Keratinocyte (primary cell): ENCODE measurements at regions not wholly inside any gene's neighbourhood (a gene's known extent, or its start where the extent isn't known, plus 50 kb on each side); places are given as distances from the start of the nearest gene placed in this dataset.
"Not testable (repeated sequence)": the region's sequence is repeated elsewhere in the genome, so short reads cannot be mapped to it uniquely, and the experiment has no call there.

ENCODE experiments used
- DNase-seq: peaks from one replicate; pipeline ENCODE4 v3.0.0-alpha.2; 2011; ENCODE audit warnings: low read depth, missing footprints, low spot score
- FAIRE-seq: peaks from 2 replicates; lab custom pipeline; 2011; peaks lifted over from hg19 to GRCh38; lab: Jason Lieb, UNC
- H2AFZ ChIP-seq: 2 replicates; pipeline ENCODE4 v1.6.0; 2012; ENCODE audit warnings: low read length, control low read depth, inconsistent platforms; ENCODE audit not compliant: control insufficient read depth
- H3K27ac ChIP-seq: 2 replicates; pipeline ENCODE4 v1.5.1; 2011; ENCODE audit warnings: low read length; ENCODE audit not compliant: control insufficient read depth, insufficient read depth
- H3K27me3 ChIP-seq: 3 replicates; pipeline ENCODE4 v1.6.0; 2011; ENCODE audit warnings: low read length; ENCODE audit not compliant: control insufficient read depth, insufficient read depth; ENCODE audit errors: extremely low read depth
- H3K36me3 ChIP-seq, 2 experiments: 2 replicates in 1 of 2; 3 replicates in 1 of 2; pipeline ENCODE4 v1.5.1; 2011; ENCODE audit warnings: low read length in 2 of 2, mild to moderate bottlenecking in 1 of 2; ENCODE audit not compliant: control insufficient read depth in 2 of 2, insufficient read depth in 2 of 2; ENCODE audit errors: extremely low read depth in 1 of 2
- H3K4me1 ChIP-seq: 3 replicates; pipeline ENCODE4 v1.5.1; 2011; ENCODE audit warnings: low read length; ENCODE audit not compliant: control insufficient read depth, insufficient read depth; ENCODE audit errors: extremely low read depth
- H3K4me2 ChIP-seq: 3 replicates; pipeline ENCODE4 v1.6.0; 2011; ENCODE audit warnings: low read depth, low read length; ENCODE audit not compliant: control insufficient read depth, insufficient read depth; ENCODE audit errors: extremely low read depth
- H3K4me3 ChIP-seq, 3 experiments: fragments of 200-600 bp in 1 of 3; sonication (generic) in 1 of 3; 2 replicates in 2 of 3; 3 replicates in 1 of 3; pipeline ENCODE4 v1.5.1; 2011 to 2016; ENCODE audit warnings: low read length in 3 of 3, mild to moderate bottlenecking in 3 of 3, control low read depth in 2 of 3, inconsistent platforms in 1 of 3, low read depth in 1 of 3, mixed read lengths in 1 of 3, mixed run types in 1 of 3, moderate library complexity in 1 of 3; ENCODE audit not compliant: control insufficient read depth in 2 of 3, insufficient read depth in 2 of 3; ENCODE audit errors: extremely low read depth in 1 of 3
- H3K79me2 ChIP-seq: 2 replicates; pipeline ENCODE4 v1.6.0; 2012; ENCODE audit warnings: low read length; ENCODE audit not compliant: control insufficient read depth, insufficient read depth
- H3K9ac ChIP-seq: 3 replicates; pipeline ENCODE4 v1.6.0; 2011; ENCODE audit warnings: low read length; ENCODE audit not compliant: control insufficient read depth, insufficient read depth; ENCODE audit errors: extremely low read depth
- H3K9me1 ChIP-seq: 3 replicates; pipeline ENCODE4 v1.6.0; 2011; ENCODE audit warnings: low read length; ENCODE audit not compliant: control insufficient read depth, insufficient read depth; ENCODE audit errors: extremely low read depth
- H3K9me3 ChIP-seq: 2 replicates; pipeline ENCODE4 v1.5.1; 2012; ENCODE audit warnings: low read depth, low read length; ENCODE audit not compliant: control insufficient read depth
- H4K20me1 ChIP-seq: 3 replicates; pipeline ENCODE4 v1.6.0; 2011; ENCODE audit warnings: low read length; ENCODE audit not compliant: control insufficient read depth, insufficient read depth; ENCODE audit errors: extremely low read depth
- dilution Hi-C: fragments of 300-500 bp; cut with MboI; formaldehyde crosslinking; loops from one replicate; pipeline ENCODE4 v1.7.0; 2020; ENCODE audit warnings: low sequenced_read_pairs; ENCODE audit not compliant: extremely low pct_ligation_motif_present

GRCh38 chr7:76971201-76971600, 61.0 kb downstream of the SPDYE17 start:
- H3K9ac ChIP-seq, H3K9me1 ChIP-seq, H4K20me1 ChIP-seq, DNase-seq, H3K36me3 ChIP-seq, H3K4me3 ChIP-seq, dilution Hi-C loops, H2AFZ ChIP-seq, H3K27me3 ChIP-seq, H3K79me2 ChIP-seq, H3K9me3 ChIP-seq, H3K27ac ChIP-seq, H3K4me2 ChIP-seq, FAIRE-seq: not testable (repeated sequence)
- peaks cover 12% of the 10 kb centered on the region for H3K4me1 ChIP-seq

- H3K4me1 ChIP-seq, result peaks cover 12% of the 10 kb centered on the region
- H3K4me3 ChIP-seq, DNase-seq, H3K27ac ChIP-seq, FAIRE-seq, H2AFZ ChIP-seq, H3K9me1 ChIP-seq, H3K9me3 ChIP-seq, H3K4me2 ChIP-seq, dilution Hi-C loops, H3K27me3 ChIP-seq, H3K36me3 ChIP-seq, H3K9ac ChIP-seq, H3K79me2 ChIP-seq, H4K20me1 ChIP-seq: not testable (repeated sequence)
Measured at GRCh38 chr7:76969892-76970291, 62.3 kb downstream of the SPDYE17 start.

GRCh38 chr7:76965731-76966548, 66.2 kb downstream of the SPDYE17 start:
- peak; percentile 94 for FAIRE-seq
- H3K4me2 ChIP-seq, H3K36me3 ChIP-seq, H3K4me3 ChIP-seq, H3K27me3 ChIP-seq, H3K4me1 ChIP-seq, H2AFZ ChIP-seq, H3K9me1 ChIP-seq, dilution Hi-C loops, H3K27ac ChIP-seq, H4K20me1 ChIP-seq, DNase-seq, H3K9ac ChIP-seq, H3K9me3 ChIP-seq: not testable (repeated sequence)
- peaks cover 18% of the 10 kb centered on the region for H3K79me2 ChIP-seq

GRCh38 chr7:76964050-76964449, 68.1 kb downstream of the SPDYE17 start:
- dilution Hi-C loops, H3K9ac ChIP-seq, H2AFZ ChIP-seq, H3K27me3 ChIP-seq, DNase-seq, H3K9me3 ChIP-seq, H3K4me1 ChIP-seq, H3K9me1 ChIP-seq, H3K4me3 ChIP-seq, H3K36me3 ChIP-seq, H4K20me1 ChIP-seq, H3K4me2 ChIP-seq: not testable (repeated sequence)
- Histone ChIP-seq H3K27ac (peak overlapping the region; percentile 63), H3K79me2 (peaks cover 14% of the 10 kb centered on the region)
- FAIRE-seq, result peak; percentile 89

GRCh38 chr7:76963061-76963460, 69.1 kb downstream of the SPDYE17 start:
- H3K9ac ChIP-seq, H3K4me1 ChIP-seq, H3K9me1 ChIP-seq, H3K9me3 ChIP-seq, H3K27me3 ChIP-seq, H2AFZ ChIP-seq, H3K36me3 ChIP-seq, H3K4me2 ChIP-seq, H3K4me3 ChIP-seq, FAIRE-seq, H4K20me1 ChIP-seq, H3K27ac ChIP-seq, dilution Hi-C loops, DNase-seq: not testable (repeated sequence)
- H3K79me2 ChIP-seq, result peaks cover 14% of the 10 kb centered on the region
